CD4-positive, alpha-beta T cell treated with Interleukin-17A for 1 hour (primary cell): ENCODE measurements at regions not wholly inside any gene's neighbourhood (a gene's known extent, or its start where the extent isn't known, plus 50 kb on each side); places are given as distances from the start of the nearest gene placed in this dataset.

Experiments used
- DNase-seq: peaks from one replicate; pipeline ENCODE4 v3.0.0-alpha.2; 2020

DNA sequence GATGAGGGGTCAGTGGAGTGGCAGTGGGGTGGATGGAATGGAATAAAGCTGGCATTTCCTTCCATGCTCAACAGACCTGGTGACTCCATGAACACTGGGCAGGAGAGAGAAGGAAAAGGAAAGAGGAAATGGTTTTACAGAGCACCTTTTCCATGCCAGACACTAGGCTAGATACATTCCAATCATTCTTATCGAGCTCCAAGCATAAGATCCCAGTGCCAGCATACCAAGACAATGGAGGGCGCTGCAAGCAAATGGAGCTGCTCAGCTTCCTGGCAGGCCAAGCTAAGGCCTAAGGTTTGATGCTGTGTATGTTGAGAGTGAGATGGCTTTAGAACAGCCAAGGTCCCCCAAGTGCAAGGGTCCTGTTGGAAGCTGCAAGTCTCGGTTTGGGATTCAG is 113.2 kb downstream of the HSPH1 start:
- DNase-seq, result no peak

DNA sequence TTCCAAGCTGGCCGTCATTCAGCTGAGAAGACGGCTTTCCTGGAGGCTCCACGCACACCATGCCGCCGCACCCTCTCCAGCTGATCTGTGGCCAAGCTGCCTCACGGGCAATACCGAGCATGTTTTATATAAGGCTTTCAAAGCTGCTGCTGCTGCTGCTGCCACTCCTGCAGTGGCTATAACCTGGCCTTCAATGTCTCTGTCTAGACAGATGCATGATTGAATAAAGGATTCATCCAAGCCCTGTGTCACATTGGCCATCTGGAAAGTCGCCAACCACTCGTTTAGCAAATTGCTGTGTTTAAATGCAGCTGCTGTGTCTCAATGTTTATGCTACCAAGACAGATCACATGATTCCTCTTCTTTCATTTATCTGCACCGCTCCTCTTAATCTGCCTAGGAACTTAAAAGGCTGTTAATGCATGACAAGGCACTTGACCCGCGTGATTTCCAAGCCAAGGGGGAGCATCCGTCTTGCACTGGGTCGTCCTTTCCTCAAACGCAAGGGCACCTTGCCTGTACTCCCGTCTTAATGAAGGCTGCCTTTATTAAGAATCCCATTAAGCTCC is 114.3 kb downstream of the TEX26 start:
- DNase-seq, result no peak

DNA sequence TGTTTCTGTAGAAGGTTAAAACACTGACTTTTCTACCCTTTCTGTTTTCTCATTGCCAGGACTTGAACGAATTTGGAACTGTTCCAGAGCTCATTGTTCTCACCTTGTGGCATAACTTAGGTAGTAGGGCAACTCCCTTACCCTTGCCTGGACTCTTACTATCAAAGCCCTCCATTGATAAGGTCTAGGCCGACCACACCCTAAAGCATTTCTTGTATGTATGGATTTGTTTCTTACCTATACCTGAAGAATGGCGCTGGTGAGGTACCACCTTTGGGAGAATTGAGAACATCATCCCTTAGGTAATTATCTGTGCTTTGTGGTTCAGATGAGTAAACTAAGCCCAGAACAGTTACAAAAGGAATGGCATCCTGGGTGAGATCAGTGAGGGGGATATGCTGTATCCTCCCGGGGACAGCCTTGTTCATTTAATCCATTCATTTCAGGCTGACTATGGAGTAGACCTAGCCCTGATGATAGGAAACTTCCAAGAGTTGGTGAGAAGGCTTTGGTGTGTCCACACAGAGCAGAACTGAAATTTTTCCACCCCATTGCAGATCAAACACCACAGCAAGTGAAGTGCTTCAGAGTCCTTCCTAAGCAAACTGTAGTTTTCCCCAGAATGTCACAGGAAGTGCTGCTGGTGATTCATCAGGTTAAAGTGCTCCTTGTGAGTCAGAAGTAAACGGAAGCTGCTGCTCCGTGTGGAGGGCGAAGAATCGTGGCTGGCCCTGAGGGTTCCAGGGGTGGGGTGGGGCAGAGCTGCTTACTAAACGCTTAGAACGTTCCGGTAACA is 113.0 kb downstream of the TEX26 start:
- peak; percentile 57 for DNase-seq

DNA sequence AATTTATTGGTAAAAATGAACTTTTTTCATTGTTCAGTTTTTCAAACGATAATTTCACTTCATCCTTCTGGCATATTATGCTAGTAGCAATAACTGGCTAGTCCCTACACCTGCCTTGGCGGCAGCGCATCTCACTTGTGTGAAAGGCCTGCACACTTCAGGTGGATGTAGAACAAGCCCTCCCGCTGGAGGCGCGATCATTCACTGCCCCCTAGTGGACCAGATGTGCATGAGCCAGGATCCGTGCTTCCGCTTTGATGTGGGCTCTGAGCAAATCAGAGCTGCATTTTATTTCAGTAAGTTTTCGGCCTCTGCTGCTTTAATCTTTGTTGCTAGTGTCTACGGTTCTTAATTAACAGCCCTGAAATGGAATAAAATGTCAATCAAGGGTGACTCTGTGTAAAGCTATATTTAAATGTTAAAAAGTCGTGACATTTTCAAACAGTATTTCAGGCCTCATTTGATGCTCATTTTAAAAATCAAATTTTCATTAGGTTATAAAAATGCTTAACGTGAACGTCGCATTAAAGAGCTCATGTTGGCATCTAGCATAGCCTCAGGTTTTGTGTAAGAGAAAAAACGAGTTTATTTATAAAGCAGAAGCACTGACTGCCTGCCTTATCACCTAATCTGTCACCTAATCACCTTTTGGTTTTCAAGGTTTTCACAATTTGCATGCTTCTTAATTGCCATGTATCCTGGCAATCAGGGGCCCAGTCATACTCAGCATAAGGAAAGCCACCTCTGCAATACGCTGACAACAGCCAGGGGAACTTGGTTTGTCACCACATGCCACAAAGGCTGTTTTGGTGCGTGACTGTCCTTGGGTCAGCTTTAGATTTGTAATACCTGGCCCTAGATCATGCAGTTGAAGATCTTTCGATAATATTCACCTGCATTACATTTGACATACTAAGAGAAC is 112.2 kb downstream of the TEX26 start:
- DNase-seq, result peak; percentile 85

DNA sequence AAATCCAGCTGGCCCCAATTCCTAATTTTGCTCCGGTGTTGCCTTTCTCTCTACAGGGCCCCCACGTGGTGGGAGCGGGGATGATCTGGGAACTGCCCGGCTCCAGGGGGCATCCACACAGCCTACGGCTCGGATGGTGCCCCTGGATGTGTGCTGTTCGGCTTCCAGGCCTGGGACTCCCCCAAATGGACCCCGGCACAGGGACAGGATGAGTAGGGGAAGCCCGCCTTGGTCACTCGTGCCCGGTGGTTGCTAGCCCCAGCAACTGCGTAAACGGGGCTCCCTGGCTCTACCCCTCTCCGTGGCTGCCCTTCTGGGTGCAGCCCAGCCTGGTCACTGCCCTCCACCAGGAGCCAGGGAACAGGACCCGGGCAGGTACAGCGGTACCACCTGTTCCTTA is 111.5 kb downstream of the TEX26 start:
- no peak for DNase-seq

DNA sequence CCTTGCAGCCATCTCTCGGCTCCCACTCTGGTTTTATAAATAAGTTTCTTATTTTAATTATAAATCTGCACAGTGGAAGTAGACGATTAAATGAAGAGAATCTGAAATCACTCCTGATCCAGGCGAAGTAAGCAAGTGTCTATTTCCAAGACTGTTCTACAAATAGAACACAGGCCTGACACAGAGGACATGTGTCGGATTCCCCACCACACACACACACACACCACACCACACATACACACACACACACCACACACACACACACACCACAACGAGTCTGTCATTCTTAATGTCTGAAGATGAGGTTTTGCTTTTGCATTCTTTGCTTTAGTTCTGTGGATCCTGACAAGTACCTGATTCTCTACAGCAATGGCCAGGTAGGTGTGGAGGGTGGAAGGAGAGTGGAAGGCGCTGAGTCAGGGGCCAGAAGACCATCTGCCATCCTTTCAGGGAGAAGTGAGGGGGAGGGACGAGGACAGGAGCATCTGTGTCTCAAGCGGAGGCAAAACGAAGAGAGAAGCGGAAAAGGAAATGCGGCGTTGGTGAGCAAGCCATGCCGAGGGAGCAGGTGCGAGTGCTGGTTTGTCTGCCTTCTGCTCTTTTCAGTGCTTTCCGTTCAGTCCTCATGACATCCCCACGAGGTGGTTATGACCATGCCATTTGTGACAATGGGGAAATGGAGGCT is 110.2 kb downstream of the TEX26 start:
- no peak for DNase-seq

DNA sequence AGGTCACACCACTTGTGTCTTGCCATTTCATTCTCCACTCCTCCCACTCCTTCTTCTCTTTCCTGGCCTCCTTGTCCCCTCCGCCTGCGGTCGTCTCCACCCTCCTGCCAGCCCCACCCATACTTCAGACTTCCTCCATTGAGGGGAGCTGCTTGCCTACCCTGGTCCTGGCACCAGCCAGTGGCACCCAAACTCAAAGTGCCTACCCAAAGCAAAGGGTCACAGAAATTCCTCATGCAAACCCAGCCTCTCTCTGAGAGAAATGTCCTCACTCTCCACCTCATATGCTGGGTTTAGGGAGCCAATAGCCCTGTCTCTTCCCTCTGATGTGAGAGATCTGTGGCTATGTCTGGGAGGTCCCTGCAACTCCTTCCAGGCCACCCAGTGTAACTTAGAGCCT is 109.6 kb downstream of the TEX26 start:
- no peak for DNase-seq

DNA sequence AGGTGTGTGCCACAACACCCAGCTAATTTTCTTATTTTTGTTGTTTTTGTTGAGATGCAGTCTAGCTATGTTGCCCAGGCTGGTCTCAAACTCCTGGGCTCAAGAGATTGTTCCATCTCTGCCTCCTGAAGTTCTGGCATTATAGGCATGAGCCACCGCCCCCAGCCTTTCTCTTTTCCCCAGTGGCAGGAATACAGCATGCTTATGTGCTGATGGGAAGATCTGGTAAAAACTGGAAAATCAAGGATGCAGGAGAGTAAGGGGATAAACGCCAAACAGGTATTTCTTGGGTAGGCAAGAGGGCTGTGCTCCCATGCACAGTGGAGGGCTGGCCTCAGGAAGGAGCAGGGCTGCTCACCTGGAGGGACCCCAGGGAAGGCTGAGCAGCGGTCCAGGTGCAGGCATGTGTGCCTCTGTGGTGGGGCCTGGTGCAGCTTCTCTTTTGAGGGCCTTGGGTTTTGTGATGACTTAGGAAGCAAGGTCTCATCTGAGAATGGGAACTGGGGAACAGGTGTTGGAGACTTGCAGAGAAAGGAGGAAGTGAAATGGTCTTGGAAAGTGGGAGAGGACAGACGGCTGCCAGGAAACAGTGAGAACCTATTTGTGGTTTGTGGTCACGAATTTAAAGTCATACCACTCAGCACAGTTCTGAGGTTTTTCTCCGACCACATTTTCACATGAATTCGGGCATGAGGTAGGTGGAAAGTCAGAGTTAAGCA is 106.5 kb downstream of the TEX26 start:
- DNase-seq, result peak; percentile 37

DNA sequence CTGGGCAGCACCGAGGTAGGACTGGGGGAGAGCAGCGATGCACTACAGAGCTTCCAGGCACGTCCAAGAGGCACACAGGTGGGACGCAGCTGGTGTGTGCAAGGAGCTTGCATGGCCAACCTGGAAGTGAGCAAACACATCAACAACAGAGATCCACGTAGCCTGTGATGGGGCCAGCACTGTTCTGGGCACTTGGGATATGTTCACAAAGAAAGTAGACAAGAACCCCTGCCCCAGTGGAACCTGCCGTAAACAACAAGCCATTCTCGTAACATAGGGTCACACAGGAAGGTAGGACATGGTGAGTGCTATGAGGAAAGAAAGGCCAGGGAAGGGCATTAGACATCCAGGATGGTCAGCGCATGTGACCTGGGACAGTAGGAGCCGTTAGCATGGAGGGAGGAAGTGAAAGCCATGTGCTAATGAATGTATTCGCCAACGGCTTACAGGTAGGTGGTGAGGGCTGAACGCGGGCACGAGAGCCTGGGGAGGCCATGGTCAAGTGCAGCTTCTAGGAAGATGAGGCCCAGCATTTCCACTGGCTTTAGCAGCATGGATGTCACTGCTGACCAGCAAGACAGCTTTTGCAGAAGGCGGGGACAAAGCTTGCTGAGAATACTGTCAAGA is 105.5 kb downstream of the TEX26 start:
- no peak for DNase-seq

DNA sequence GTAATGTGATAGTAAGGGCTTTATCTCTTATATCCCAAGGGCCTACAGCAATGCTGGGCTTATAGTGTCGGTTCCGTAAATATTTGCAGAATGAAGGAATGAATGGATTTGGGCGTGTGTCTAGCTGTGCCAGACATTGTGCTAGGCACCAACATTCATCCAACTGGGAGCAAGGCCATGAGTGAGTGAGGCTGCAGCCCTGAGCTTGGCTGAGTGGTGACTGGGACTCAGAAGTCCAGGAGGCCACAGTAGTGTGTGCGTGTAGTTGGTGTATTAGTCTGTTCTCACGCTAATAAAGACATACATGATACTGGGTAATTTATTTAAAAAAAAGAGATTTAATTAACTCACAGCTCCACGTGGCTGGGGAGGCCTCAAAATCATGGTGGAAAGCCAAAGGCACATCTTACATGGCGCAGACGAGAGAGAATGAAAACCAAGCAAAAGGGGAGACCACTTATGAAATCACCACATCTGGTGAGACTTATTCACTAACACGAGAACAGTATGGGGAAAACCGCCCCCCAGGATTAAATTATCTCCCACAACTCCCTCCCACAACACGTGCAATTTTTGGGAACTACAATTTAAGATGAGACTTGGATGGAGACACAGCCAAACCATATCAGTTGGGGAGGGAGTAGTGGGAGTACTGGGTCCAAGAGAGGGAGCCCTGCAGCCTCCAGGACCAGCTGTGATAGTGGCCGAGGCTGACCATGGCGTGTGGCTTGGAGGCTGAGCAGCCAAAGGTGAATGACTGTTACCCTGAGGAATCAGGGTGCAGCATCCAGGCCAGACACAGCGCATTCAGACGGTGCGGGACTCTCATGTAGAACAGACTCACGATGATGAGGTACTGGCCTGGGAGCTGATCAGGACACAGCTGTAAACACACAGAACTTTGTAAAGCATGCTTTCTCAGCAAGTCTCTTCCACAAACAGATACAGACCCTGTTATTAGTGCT is 104.6 kb downstream of the TEX26 start:
- DNase-seq, result no peak

DNA sequence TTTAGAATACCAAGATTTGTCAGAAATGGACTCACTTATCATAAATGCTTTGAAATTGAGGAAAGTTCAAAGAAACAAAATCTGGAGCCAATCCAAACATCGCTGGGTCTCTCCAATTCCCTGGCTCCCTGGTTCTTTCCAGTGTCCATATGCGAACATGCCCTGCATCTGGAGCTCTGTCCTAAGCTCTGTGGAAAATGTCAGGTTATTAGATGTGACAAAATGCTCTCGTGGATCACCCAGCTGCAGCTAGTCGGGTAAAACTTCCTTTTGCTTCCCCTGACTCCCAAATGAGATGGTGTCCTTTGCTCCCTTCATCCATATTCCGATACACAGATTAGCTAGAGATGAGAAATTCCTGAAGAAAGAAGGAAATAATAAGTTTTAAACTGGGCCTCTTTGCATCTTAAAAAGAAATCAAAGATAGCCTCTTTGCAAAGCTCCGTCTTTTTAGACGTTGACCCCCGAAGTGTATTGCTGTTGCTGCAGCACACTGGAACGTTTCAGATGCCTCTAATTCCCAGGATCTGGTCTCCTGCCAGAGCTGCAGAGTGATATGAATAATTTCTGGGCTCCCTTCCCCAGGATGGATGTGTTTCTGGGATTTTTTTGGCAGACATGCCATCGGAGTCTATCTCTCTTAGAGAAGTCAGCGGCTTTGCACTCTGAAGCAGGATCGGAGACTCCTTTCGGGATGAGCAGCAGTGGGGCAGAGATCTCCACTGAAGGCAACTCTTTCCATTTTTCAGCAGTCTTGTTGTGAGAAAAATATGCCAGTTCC is 102.9 kb downstream of the TEX26 start:
- no peak for DNase-seq

DNA sequence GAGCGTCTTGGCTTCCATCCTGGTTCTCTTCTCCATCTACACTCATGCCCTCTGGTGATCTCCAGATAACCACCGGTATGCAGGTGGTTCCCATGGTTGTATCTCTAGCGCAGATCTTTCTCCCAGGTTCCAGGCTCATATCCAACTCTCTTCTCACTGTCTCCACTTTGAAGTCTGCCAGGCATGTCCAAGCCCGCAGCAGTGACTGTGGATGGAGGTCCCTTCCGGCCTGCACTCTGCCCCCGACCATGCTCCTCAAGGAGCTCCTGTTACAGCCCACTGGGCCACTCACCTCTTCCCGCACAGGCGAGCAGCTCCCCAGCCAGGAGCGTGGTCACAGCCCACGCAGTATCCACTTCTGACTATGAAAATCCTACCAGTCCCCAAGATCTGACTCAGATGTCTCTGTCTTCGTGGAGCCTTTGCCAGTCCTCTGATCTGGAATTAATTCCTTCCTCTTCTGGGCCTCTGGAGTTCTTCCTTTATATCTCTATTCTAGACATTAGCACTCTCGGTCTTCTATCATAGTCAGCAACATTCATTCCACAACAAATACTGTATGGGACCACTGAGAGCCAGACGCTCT is 100.2 kb downstream of the TEX26 start:
- no peak for DNase-seq

DNA sequence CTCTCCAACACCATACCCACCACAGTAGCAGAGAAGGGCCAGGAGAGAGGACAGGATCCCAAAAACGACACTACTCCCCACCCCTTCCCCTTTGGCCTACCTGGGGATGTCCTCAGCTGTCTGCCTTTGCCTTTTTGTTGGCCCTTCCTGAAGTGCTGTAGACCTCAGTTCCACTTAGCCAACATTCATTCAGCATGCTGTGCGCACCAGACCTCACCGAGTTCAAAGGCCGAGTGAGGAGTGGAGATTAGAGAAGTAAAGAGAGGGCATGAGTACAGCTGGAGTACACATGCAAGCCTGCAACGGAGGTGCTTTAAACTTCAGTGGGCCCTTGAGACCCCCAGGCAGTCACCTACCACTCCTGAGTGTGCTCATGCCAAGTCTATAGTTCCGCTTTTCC is 99.0 kb downstream of the TEX26 start:
- DNase-seq, result no peak

DNA sequence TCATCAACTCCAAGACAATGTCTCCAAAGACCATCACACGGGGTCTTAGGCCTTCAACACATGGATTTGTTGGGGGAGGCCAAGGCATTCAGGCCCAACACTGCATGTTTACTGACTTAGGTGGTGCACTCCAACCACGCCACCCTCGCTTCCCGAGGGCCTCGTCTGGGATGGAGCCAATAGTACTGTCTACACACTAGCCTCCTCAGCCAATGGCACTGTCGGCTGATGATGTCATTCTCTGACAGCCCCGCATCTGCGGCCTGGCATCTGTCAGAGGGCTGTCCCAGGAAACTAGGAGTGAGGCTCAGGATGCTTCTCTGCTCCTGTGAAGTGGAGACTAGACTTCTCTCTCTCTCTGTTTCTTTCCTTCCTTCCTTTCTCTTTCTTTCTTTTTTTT is 96.6 kb downstream of the TEX26 start:
- no peak for DNase-seq

DNA sequence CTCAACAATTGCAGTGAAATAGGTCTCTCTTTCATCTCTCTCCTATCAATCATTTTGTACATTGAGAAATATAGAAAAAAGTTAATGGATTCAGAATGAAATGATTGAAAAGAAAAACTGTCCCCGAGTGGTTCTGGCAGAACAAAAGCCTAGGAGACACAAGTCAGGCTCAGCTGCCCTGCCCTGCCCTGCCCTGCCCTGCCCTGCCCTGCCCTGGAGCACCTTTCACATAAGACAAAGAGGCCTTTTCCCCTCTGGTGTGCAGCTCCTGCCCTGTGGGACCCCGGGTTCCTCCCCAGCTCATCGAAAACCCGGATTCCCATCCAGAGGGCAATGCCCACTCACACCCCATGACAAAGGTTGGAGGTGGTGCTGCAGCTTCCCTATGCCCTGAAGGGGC is 94.7 kb downstream of the TEX26 start:
- no peak for DNase-seq
